Adrenal gland (tissue), 5 donors: ENCODE measurements at regions not wholly inside any gene's neighbourhood (a gene's known extent, or its start where the extent isn't known, plus 50 kb on each side); places are given as distances from the start of the nearest gene placed in this dataset.

Experiments
- POLR2A ChIP-seq, 2 donors: fragments of 450-650 bp; IDR thresholded peaks; one replicate each; pipeline ENCODE4 v1.6.1; 2017; ENCODE audit warnings: antibody characterized with exemption in 2 of 2, mild to moderate bottlenecking in 2 of 2, moderate library complexity in 1 of 2
- TF ChIP-seq, protein P1 (sequence below), 6 experiments: fragments of 450-650 bp in 4 of 6; fragments of 200-600 bp in 2 of 6; sonication (generic) in 1 of 6; IDR thresholded peaks; 1 replicate in 5 of 6; 2 replicates in 1 of 6; pipeline versions ENCODE4 v1.5.1 to v1.8.0; 2016 to 2021; ENCODE audit warnings: antibody characterized with exemption in 6 of 6, mild to moderate bottlenecking in 2 of 6, moderate library complexity in 1 of 6
- donor health status: DM: no; HTN: no; CAD: no.

DNA sequence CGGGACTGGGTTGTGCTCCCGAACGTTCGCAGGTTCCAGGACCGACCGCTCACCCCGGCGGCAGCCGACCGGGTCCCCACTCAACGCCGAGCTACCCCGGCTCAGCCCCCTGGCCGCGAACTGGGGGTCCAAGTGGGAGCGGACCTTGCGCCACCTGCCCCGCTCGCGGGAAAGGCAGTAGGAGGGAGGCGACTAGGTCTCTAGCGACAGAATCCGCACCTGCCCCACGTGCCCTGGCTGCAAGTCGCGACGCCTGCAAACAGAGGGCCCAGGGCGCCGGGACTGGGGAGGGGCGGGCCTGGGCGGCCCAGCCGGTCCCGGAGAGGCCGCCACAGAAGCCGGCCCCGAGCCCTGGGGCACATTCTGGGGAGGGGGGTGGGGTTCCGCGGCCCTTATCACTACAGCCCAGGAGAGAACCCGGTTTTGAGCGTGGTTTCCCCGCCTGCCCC, 239.2 kb upstream of the CPNE8 start:
- TF ChIP-seq, protein P1, sequence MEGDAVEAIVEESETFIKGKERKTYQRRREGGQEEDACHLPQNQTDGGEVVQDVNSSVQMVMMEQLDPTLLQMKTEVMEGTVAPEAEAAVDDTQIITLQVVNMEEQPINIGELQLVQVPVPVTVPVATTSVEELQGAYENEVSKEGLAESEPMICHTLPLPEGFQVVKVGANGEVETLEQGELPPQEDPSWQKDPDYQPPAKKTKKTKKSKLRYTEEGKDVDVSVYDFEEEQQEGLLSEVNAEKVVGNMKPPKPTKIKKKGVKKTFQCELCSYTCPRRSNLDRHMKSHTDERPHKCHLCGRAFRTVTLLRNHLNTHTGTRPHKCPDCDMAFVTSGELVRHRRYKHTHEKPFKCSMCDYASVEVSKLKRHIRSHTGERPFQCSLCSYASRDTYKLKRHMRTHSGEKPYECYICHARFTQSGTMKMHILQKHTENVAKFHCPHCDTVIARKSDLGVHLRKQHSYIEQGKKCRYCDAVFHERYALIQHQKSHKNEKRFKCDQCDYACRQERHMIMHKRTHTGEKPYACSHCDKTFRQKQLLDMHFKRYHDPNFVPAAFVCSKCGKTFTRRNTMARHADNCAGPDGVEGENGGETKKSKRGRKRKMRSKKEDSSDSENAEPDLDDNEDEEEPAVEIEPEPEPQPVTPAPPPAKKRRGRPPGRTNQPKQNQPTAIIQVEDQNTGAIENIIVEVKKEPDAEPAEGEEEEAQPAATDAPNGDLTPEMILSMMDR (IDR thresholded peaks at IDR 0.05), result no peak
- no peak for TF ChIP-seq POLR2A (IDR thresholded peaks at IDR 0.05)
